Activated B cell treated with CpG ODN at 0.5 μM for 24 hours (primary cell): ENCODE measurements at regions not wholly inside any gene's neighbourhood (a gene's known extent, or its start where the extent isn't known, plus 50 kb on each side); places are given as distances from the start of the nearest gene placed in this dataset.

Experiments used
- ATAC-seq: fragments of 200-7000 bp; cut with Tn5 transposase; one replicate; pipeline ENCODE4 v1.10.0; 2021; ENCODE audit warnings: low read depth, mild to moderate bottlenecking, moderate library complexity
- CTCF ChIA-PET: fragments of 350-600 bp; sonication (Branson Sonifier 250); formaldehyde crosslinking; loops from one replicate; lab custom pipeline; 2021; ENCODE audit warnings: antibody characterized with exemption; lab: Charles Lee
- POLR2A ChIA-PET: fragments of 350-600 bp; sonication (Branson Sonifier 250); formaldehyde crosslinking; loops from one replicate; lab custom pipeline; 2021; ENCODE audit warnings: antibody characterized with exemption; lab: Charles Lee
- DNase-seq: peaks from one replicate; pipeline ENCODE4 v3.0.0; 2022
- H3K27ac Mint-ChIP-seq: one replicate; pipeline ENCODE4 v1.8.0; 2020; ENCODE audit warnings: mixed read lengths
- H3K27me3 Mint-ChIP-seq: one replicate; pipeline ENCODE4 v1.8.0; 2021; ENCODE audit warnings: mixed read lengths
- H3K36me3 Mint-ChIP-seq: one replicate; pipeline ENCODE4 v1.8.0; 2021; ENCODE audit warnings: low read depth, mixed read lengths
- H3K4me1 Mint-ChIP-seq: one replicate; pipeline ENCODE4 v1.8.0; 2021; ENCODE audit warnings: mixed read lengths
- H3K4me3 Mint-ChIP-seq: one replicate; pipeline ENCODE4 v1.8.0; 2020; ENCODE audit warnings: mild to moderate bottlenecking, mixed read lengths
- H3K9me3 Mint-ChIP-seq: one replicate; pipeline ENCODE4 v1.8.0; 2020; ENCODE audit warnings: mixed read lengths
- CTCF ChIP-seq: fragments of 200-600 bp; IDR thresholded peaks from one replicate; pipeline ENCODE4 v1.8.0; 2022; ENCODE audit warnings: antibody characterized with exemption, mild to moderate bottlenecking
- intact Hi-C: fragments of 100-400 bp; cut with micrococcal nuclease; formaldehyde crosslinking; loops from one replicate; pipeline ENCODE4 v1.15.1; 2024

GRCh38 chr1:56034222-56034621 lies 545.1 kb downstream of the PLPP3 start:
- H3K4me1 Mint-ChIP-seq: no peaks in the 10 kb centered on the region
- H3K36me3 Mint-ChIP-seq: no peaks in the 10 kb centered on the region
- no peak overlapping the region for H3K27ac Mint-ChIP-seq
- CTCF ChIA-PET: no interaction called here
- no peaks in the 10 kb centered on the region for H3K9me3 Mint-ChIP-seq
- no peak for TF ChIP-seq CTCF
- intact Hi-C loops: no loop called here
- DNase-seq (no peak), ATAC-seq (no peak)
- POLR2A ChIA-PET: no interaction called here
- H3K4me3 Mint-ChIP-seq: no peak overlapping the region
- H3K27me3 Mint-ChIP-seq: peaks cover 20% of the 10 kb centered on the region

GRCh38 chr1:56033321-56034037 lies 545.9 kb downstream of the PLPP3 start:
- CTCF ChIA-PET: no interaction called here
- Mint-ChIP-seq H3K4me3 (no peak overlapping the region), H3K27ac (no peak overlapping the region), H3K27me3 (peaks cover 13% of the 10 kb centered on the region), H3K4me1 (no peaks in the 10 kb centered on the region), H3K36me3 (no peaks in the 10 kb centered on the region), H3K9me3 (no peaks in the 10 kb centered on the region)
- POLR2A ChIA-PET: no interaction called here
- ATAC-seq: no peak
- no peak for DNase-seq
- no peak for TF ChIP-seq CTCF
- intact Hi-C loops: no loop called here

GRCh38 chr1:56032096-56032676 lies 547.2 kb downstream of the PLPP3 start:
- H3K27me3 Mint-ChIP-seq: peaks cover 12% of the 10 kb centered on the region
- ATAC-seq (no peak), DNase-seq (no peak)
- no peaks in the 10 kb centered on the region for H3K36me3 Mint-ChIP-seq
- no peaks in the 10 kb centered on the region for H3K4me1 Mint-ChIP-seq
- ChIA-PET POLR2A (no interaction called here), CTCF (no interaction called here)
- no peak overlapping the region for H3K4me3 Mint-ChIP-seq
- no peak for TF ChIP-seq CTCF
- H3K9me3 Mint-ChIP-seq: no peaks in the 10 kb centered on the region
- intact Hi-C loops: no loop called here
- no peak overlapping the region for H3K27ac Mint-ChIP-seq

- CTCF ChIA-PET: no interaction called here
- Mint-ChIP-seq H3K4me3 (no peak overlapping the region), H3K27me3 (peaks cover 12% of the 10 kb centered on the region), H3K4me1 (no peaks in the 10 kb centered on the region), H3K27ac (no peak overlapping the region), H3K36me3 (no peaks in the 10 kb centered on the region), H3K9me3 (no peaks in the 10 kb centered on the region)
- DNase-seq: no peak
- no peak for TF ChIP-seq CTCF
- ATAC-seq: no peak
- POLR2A ChIA-PET: no interaction called here
- intact Hi-C loops: no loop called here
Observed at GRCh38 chr1:56031001-56031400, 548.4 kb downstream of the PLPP3 start.

DNA sequence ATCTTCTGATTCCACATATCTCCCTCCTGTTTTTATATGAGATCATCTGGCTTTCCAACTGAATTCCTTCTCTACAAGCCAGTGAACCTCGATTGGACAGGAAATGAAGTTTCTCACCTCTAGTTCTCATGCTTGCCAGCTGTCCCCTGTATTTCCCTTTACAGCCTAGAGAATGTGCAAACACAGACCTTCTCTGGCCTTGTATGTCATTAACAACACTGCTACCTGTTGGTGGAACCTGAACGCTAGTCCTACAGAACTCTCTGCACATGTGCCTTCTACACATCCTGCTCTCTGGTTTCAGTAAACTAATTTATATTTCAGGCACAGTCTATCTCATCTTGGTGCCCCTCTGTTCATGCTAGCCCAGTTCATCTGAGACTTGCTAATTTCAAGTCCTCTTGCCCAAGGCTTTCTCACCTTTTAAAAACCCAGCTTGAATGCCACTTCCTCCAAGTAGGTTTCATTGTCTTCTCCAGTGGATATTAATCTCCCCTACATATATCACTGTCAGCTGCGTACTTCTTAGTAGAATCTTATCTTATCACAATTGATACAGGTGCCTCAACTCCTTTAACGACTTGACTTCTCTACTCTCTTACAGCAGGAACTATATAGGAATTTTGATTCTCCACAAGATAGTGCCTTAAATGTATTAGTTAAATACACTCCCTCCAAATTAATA lies 549.9 kb downstream of the PLPP3 start:
- ChIA-PET CTCF (no interaction called here), POLR2A (no interaction called here)
- TF ChIP-seq CTCF: no peak
- Mint-ChIP-seq H3K27me3 (peaks cover 12% of the 10 kb centered on the region), H3K4me1 (no peaks in the 10 kb centered on the region), H3K4me3 (no peak overlapping the region), H3K36me3 (no peaks in the 10 kb centered on the region), H3K9me3 (no peaks in the 10 kb centered on the region), H3K27ac (no peak overlapping the region)
- intact Hi-C loops: no loop called here
- no peak for DNase-seq
- ATAC-seq: no peak
